ENCODE measurements at regions not wholly inside any gene's neighbourhood (a gene's known extent, or its start where the extent isn't known, plus 50 kb on each side); places are given as distances from the start of the nearest gene placed in this dataset.

GRCh38 chr20:55774628-55775027 is 230.7 kb downstream of the CBLN4 start:
- no peaks in the 10 kb centered on the region for H3K9me3 ChIP-seq
- no peak for DNase-seq (ENCODE audit: extremely low spot score)
- no peak for TF ChIP-seq CTCF (IDR thresholded peaks at IDR 0.05)
- TF ChIP-seq POLR2A (IDR thresholded peaks at IDR 0.05; ENCODE audit: low read depth): no peak
- no peak for TF ChIP-seq EP300 (IDR thresholded peaks at IDR 0.05)
- no peak for TF ChIP-seq POLR2AphosphoS5 (IDR thresholded peaks at IDR 0.05)
- H3K4me3 ChIP-seq: no peak overlapping the region
- no peak overlapping the region for H3K27ac ChIP-seq (replicated peaks in 1 of 4)
- no peaks in the 10 kb centered on the region for H3K4me1 ChIP-seq
- H3K27me3 ChIP-seq: no peaks in the 10 kb centered on the region
- intact Hi-C loops (cut with DNase I): no loop called here
- 92% methylated on average over 6 of the region's 6 CpGs for WGBS
- H3K36me3 ChIP-seq: no peaks in the 10 kb centered on the region

- no peak overlapping the region for H3K4me3 ChIP-seq
- no peak overlapping the region for H3K27ac ChIP-seq (replicated peaks in 1 of 4)
- intact Hi-C loops (cut with DNase I): no loop called here
- H3K36me3 ChIP-seq: no peaks in the 10 kb centered on the region
- TF ChIP-seq POLR2A (IDR thresholded peaks at IDR 0.05; ENCODE audit: low read depth) (no peak), POLR2AphosphoS5 (IDR thresholded peaks at IDR 0.05) (no peak), EP300 (IDR thresholded peaks at IDR 0.05) (no peak), CTCF (IDR thresholded peaks at IDR 0.05) (no peak)
- no peaks in the 10 kb centered on the region for H3K27me3 ChIP-seq
- no peak for DNase-seq (ENCODE audit: extremely low spot score)
- H3K4me1 ChIP-seq: no peaks in the 10 kb centered on the region
- no peaks in the 10 kb centered on the region for H3K9me3 ChIP-seq
These were observed 243.5 kb downstream of the CBLN4 start for GRCh38 chr20:55761797-55762196.

GRCh38 chr20:55761100-55761499 is 244.2 kb downstream of the CBLN4 start:
- WGBS: 49% methylated on average over 3 of the region's 3 CpGs
- H3K27ac ChIP-seq (replicated peaks in 1 of 4): no peak overlapping the region
- H3K4me3 ChIP-seq: no peak overlapping the region
- intact Hi-C loops (cut with DNase I): no loop called here
- no peaks in the 10 kb centered on the region for H3K4me1 ChIP-seq
- DNase-seq (ENCODE audit: extremely low spot score): no peak
- H3K27me3 ChIP-seq: no peaks in the 10 kb centered on the region
- no peaks in the 10 kb centered on the region for H3K9me3 ChIP-seq
- TF ChIP-seq CTCF (IDR thresholded peaks at IDR 0.05) (no peak), EP300 (IDR thresholded peaks at IDR 0.05) (no peak), POLR2A (IDR thresholded peaks at IDR 0.05; ENCODE audit: low read depth) (no peak), POLR2AphosphoS5 (IDR thresholded peaks at IDR 0.05) (no peak)
- no peaks in the 10 kb centered on the region for H3K36me3 ChIP-seq

GRCh38 chr20:55760586-55760985 is 244.7 kb downstream of the CBLN4 start:
- intact Hi-C loops (cut with DNase I): no loop called here
- Histone ChIP-seq H3K4me3 (no peak overlapping the region), H3K9me3 (no peaks in the 10 kb centered on the region), H3K27me3 (no peaks in the 10 kb centered on the region), H3K27ac (replicated peaks in 1 of 4) (no peak overlapping the region), H3K4me1 (no peaks in the 10 kb centered on the region), H3K36me3 (no peaks in the 10 kb centered on the region)
- no peak for DNase-seq (ENCODE audit: extremely low spot score)
- 32% methylated on average over 3 of the region's 3 CpGs for WGBS
- TF ChIP-seq CTCF (IDR thresholded peaks at IDR 0.05) (no peak), POLR2AphosphoS5 (IDR thresholded peaks at IDR 0.05) (no peak), EP300 (IDR thresholded peaks at IDR 0.05) (no peak)

GRCh38 chr20:55755861-55756260 is 249.5 kb downstream of the CBLN4 start:
- H3K4me1 ChIP-seq: no peaks in the 10 kb centered on the region
- intact Hi-C loops (cut with DNase I): no loop called here
- H3K4me3 ChIP-seq: no peak overlapping the region
- H3K27me3 ChIP-seq: no peaks in the 10 kb centered on the region
- WGBS: 73% methylated on average over 3 of the region's 3 CpGs
- DNase-seq (ENCODE audit: extremely low spot score): no peak
- no peak for TF ChIP-seq CTCF (IDR thresholded peaks at IDR 0.05)
- TF ChIP-seq POLR2A (IDR thresholded peaks at IDR 0.05; ENCODE audit: low read depth): no peak
- no peak for TF ChIP-seq POLR2AphosphoS5 (IDR thresholded peaks at IDR 0.05)
- TF ChIP-seq EP300 (IDR thresholded peaks at IDR 0.05): no peak
- H3K36me3 ChIP-seq: no peaks in the 10 kb centered on the region
- H3K9me3 ChIP-seq: no peaks in the 10 kb centered on the region
- H3K27ac ChIP-seq (replicated peaks in 1 of 4): no peak overlapping the region

Measured in esophagus muscularis mucosa (tissue), 4 donors.